K562 (cell line): ENCODE measurements at regions not wholly inside any gene's neighbourhood (a gene's known extent, or its start where the extent isn't known, plus 50 kb on each side); places are given as distances from the start of the nearest gene placed in this dataset.

Experiments
- ATAC-seq: fragments of 200-7000 bp; cut with Tn5 transposase; 3 replicates; pipeline ENCODE4 v1.9.1; 2020; ENCODE audit warnings: moderate library complexity
- BruUV-seq: library from RNA; stranded (reverse); fragments of 400-500 nt; replicated peaks from 2 replicates; lab custom pipeline; 2021; lab: Mats Ljungman, UMichigan
- CTCF ChIA-PET: fragments of 300-600 bp; formaldehyde crosslinking; extraction: SDS; loops from one replicate; lab custom pipeline; 2021; ENCODE audit warnings: low intra/inter-chr PET ratio; lab: Yijun Ruan, JAX
- POLR2A ChIA-PET: fragments of 300-600, 350-650 bp; sonication (Branson Sonifier 250); formaldehyde crosslinking; extraction: SDS; loops from one replicate; lab custom pipeline; 2021; ENCODE audit warnings: antibody characterized with exemption, inconsistent platforms; lab: Yijun Ruan, JAX
- DNase-seq, 4 experiments: peaks; one replicate each; pipeline versions ENCODE4 v3.0.0 to v3.0.0-alpha.2; 2011 to 2018; ENCODE audit warnings: low spot score in 3 of 4, mixed read lengths in 3 of 4; ENCODE audit errors: extremely low read depth in 1 of 4
- FAIRE-seq: peaks from 2 replicates; lab custom pipeline; 2011; peaks lifted over from hg19 to GRCh38; lab: Jason Lieb, UNC
- H2AFZ ChIP-seq: 2 replicates; pipeline ENCODE4 v1.6.0; 2011; ENCODE audit warnings: low read depth, low read length, control low read depth, inconsistent platforms
- H3K27ac ChIP-seq: fragments of 200-600 bp; 3 replicates; pipeline ENCODE4 v1.8.0; 2011; ENCODE audit warnings: low read depth, mild to moderate bottlenecking, control low read depth, inconsistent platforms, low read length, moderate library complexity, mixed read lengths; ENCODE audit errors: extremely low read depth
- H3K27me3 ChIP-seq, 2 experiments: fragments of 300-600 bp in 1 of 2; 2 replicates in 1 of 2; 3 replicates in 1 of 2; pipeline versions ENCODE4 v1.6.0 to v1.8.0; 2011; ENCODE audit warnings: inconsistent platforms in 2 of 2, low read length in 2 of 2, mild to moderate bottlenecking in 1 of 2, mixed read lengths in 1 of 2, moderate library complexity in 1 of 2; ENCODE audit not compliant: control insufficient read depth in 2 of 2, insufficient read depth in 2 of 2
- H3K36me3 ChIP-seq: fragments of 300-600 bp; 3 replicates; pipeline ENCODE4 v1.8.0; 2011; ENCODE audit warnings: mild to moderate bottlenecking, low read length, inconsistent platforms; ENCODE audit not compliant: control insufficient read depth, insufficient read depth
- H3K4me1 ChIP-seq, 2 experiments: fragments of 200-600 bp in 1 of 2; replicated peaks in 1 of 2; 2 replicates in 1 of 2; 3 replicates in 1 of 2; pipeline versions ENCODE4 v1.5.1 to v1.8.0; 2011; ENCODE audit warnings: inconsistent platforms in 2 of 2, low read length in 2 of 2, mild to moderate bottlenecking in 1 of 2, mixed read lengths in 1 of 2, moderate library complexity in 1 of 2; ENCODE audit not compliant: control insufficient read depth in 2 of 2, insufficient read depth in 2 of 2
- H3K4me2 ChIP-seq: 2 replicates; pipeline ENCODE4 v1.6.1; 2011; ENCODE audit warnings: low read length, control low read depth, inconsistent platforms, mixed read lengths; ENCODE audit not compliant: insufficient read depth
- H3K4me3 ChIP-seq: fragments of 200-600 bp; sonication (generic), shearing (Covaris generic); 2 replicates; pipeline ENCODE4 v1.5.1; 2016; ENCODE audit warnings: control low read depth, inconsistent platforms
- H3K79me2 ChIP-seq: fragments of 200-600 bp; 3 replicates; pipeline ENCODE4 v1.8.0; 2011; ENCODE audit warnings: low read length, inconsistent platforms; ENCODE audit not compliant: control insufficient read depth, insufficient read depth
- H3K9ac ChIP-seq, 2 experiments: 2 replicates each; pipeline versions ENCODE4 v1.6.0 to v1.6.1; 2011; ENCODE audit warnings: low read depth in 2 of 2, low read length in 2 of 2, control low read depth in 1 of 2, inconsistent platforms in 1 of 2, mild to moderate bottlenecking in 1 of 2, mixed read lengths in 1 of 2; ENCODE audit not compliant: insufficient read depth in 1 of 2
- H3K9me1 ChIP-seq: one replicate; pipeline ENCODE4 v1.6.0; 2011; ENCODE audit warnings: inconsistent platforms, mild to moderate bottlenecking, low read length, moderate library complexity; ENCODE audit not compliant: control insufficient read depth, insufficient read depth
- H3K9me3 ChIP-seq: replicated peaks from 2 replicates; pipeline ENCODE4 v1.5.1; 2011; ENCODE audit warnings: low read depth, low read length, inconsistent platforms; ENCODE audit not compliant: control insufficient read depth, insufficient read depth
- H4K20me1 ChIP-seq: replicated peaks from 2 replicates; pipeline ENCODE4 v1.6.1; 2011; ENCODE audit warnings: low read length, inconsistent platforms, mixed read lengths; ENCODE audit not compliant: control insufficient read depth, insufficient read depth
- ATF3 ChIP-seq, 2 experiments: fragments of 450-650 bp in 1 of 2; sonication (generic) in 1 of 2; formaldehyde crosslinking in 1 of 2; IDR thresholded peaks in 1 of 2; conservative IDR thresholded peaks in 1 of 2; 2 replicates each; pipeline versions ENCODE4 v1.6.1 to v1.8.1; 2016 to 2023; ENCODE audit warnings: mild to moderate bottlenecking in 2 of 2, moderate library complexity in 2 of 2, inconsistent platforms in 1 of 2, missing genetic modification reagents in 1 of 2
- BHLHE40 ChIP-seq: IDR thresholded peaks from 2 replicates; pipeline ENCODE4 v1.6.1; 2011; ENCODE audit warnings: low read length, improper control_type of control experiment
- BRCA1 ChIP-seq, 2 experiments: fragments of 450-650 bp in 1 of 2; sonication (generic) in 1 of 2; formaldehyde crosslinking in 1 of 2; IDR thresholded peaks; 2 replicates each; pipeline versions ENCODE4 v1.5.0 to v1.6.1; 2017 to 2020; ENCODE audit warnings: mild to moderate bottlenecking in 1 of 2, missing genetic modification reagents in 1 of 2
- CBFA2T2 ChIP-seq: fragments of 450-650 bp; conservative IDR thresholded peaks from 2 replicates; pipeline ENCODE4 v1.6.1; 2017; ENCODE audit warnings: mild to moderate bottlenecking
- CBX5 ChIP-seq: IDR thresholded peaks from 2 replicates; pipeline ENCODE4 v1.6.1; 2014; ENCODE audit warnings: low read depth, borderline replicate concordance
- COPS2 ChIP-seq: fragments of 450-650 bp; conservative IDR thresholded peaks from 2 replicates; pipeline ENCODE4 v1.6.1; 2016; ENCODE audit warnings: mild to moderate bottlenecking, moderate library complexity
- ERF ChIP-seq: fragments of 450-650 bp; formaldehyde crosslinking; IDR thresholded peaks from 2 replicates; pipeline ENCODE4 v1.4.0; 2020; ENCODE audit warnings: mild to moderate bottlenecking, mixed read lengths
- GATAD2A ChIP-seq: fragments of 450-650 bp; IDR thresholded peaks from 2 replicates; pipeline ENCODE4 v1.6.1; 2017
- GTF2B ChIP-seq: IDR thresholded peaks from 2 replicates; pipeline ENCODE4 v1.6.1; 2011; ENCODE audit not compliant: insufficient read length; ENCODE audit errors: extremely low read depth
- HDAC6 ChIP-seq: IDR thresholded peaks from 2 replicates; pipeline ENCODE4 v1.6.1; 2012; ENCODE audit warnings: low read depth, mild to moderate bottlenecking, control low read depth, inconsistent platforms, low read length, moderate library complexity
- MECOM ChIP-seq: fragments of 250-450 bp; sonication (Bioruptor Pico); IDR thresholded peaks from 2 replicates; pipeline ENCODE4 v1.8.0; 2022; ENCODE audit warnings: inconsistent platforms
- PHTF2 ChIP-seq: fragments of 250-450 bp; sonication (Bioruptor Pico); IDR thresholded peaks from 2 replicates; pipeline ENCODE4 v1.5.0; 2021; ENCODE audit warnings: mild to moderate bottlenecking
- PML ChIP-seq: IDR thresholded peaks from 2 replicates; pipeline ENCODE4 v1.6.1; 2012; ENCODE audit warnings: low read length, inconsistent platforms
- POLR2AphosphoS2 ChIP-seq: IDR thresholded peaks from 2 replicates; pipeline ENCODE4 v1.6.1; 2012; ENCODE audit warnings: low read length, improper control_type of control experiment
- PURB ChIP-seq: sonication (generic); formaldehyde crosslinking; IDR thresholded peaks from 2 replicates; pipeline ENCODE4 v1.9.0; 2021; ENCODE audit warnings: low read depth, mild to moderate bottlenecking, missing genetic modification reagents
- PYGO2 ChIP-seq: fragments of 450-650 bp; IDR thresholded peaks from 2 replicates; pipeline ENCODE4 v1.6.1; 2016; ENCODE audit warnings: mild to moderate bottlenecking, missing genetic modification characterization, moderate library complexity, missing compliant biosample characterization
- SMAD1 ChIP-seq: fragments of 150-350 bp; IDR thresholded peaks from 2 replicates; pipeline ENCODE4 v1.6.1; 2014; ENCODE audit warnings: low read length, low read depth; ENCODE audit not compliant: partially characterized antibody
- TRIM28 ChIP-seq: fragments of 450-650 bp; IDR thresholded peaks from 2 replicates; pipeline ENCODE4 v1.6.1; 2017
- U2AF2 ChIP-seq: fragments of 200-400 bp; formaldehyde crosslinking; optimal IDR thresholded peaks from 2 replicates; pipeline ENCODE3; 2017; ENCODE audit warnings: low read depth, mild to moderate bottlenecking, low read length
- YY1 ChIP-seq, 3 experiments: IDR thresholded peaks; 2 replicates each; pipeline ENCODE4 v1.6.1; 2011; ENCODE audit warnings: low read length in 2 of 3, mild to moderate bottlenecking in 2 of 3, moderate library complexity in 2 of 3, borderline replicate concordance in 1 of 3, control low read depth in 1 of 3, low read depth in 1 of 3; ENCODE audit not compliant: insufficient read depth in 3 of 3, insufficient replicate concordance in 2 of 3, control insufficient read depth in 1 of 3, insufficient read length in 1 of 3; ENCODE audit errors: extremely low read depth in 1 of 3
- in situ Hi-C: fragments of 300-500 bp; cut with MboI; formaldehyde crosslinking; loops from 4 replicates; pipeline ENCODE4 v1.15.0; 2018; ENCODE audit warnings: inconsistent platforms, mixed read lengths
- intact Hi-C: fragments of 100-400 bp; cut with micrococcal nuclease; formaldehyde crosslinking; loops from 2 replicates; pipeline ENCODE4 v1.14.2; 2022

- no peak overlapping the region for H3K9ac ChIP-seq
- FAIRE-seq (no peak), ATAC-seq (no peak), DNase-seq (no peak)
- intact Hi-C loops: no loop called here
- no peaks in the 10 kb centered on the region for H3K79me2 ChIP-seq
- ChIA-PET CTCF (no interaction called here), POLR2A (no interaction called here)
- no peaks in the 10 kb centered on the region for H3K4me1 ChIP-seq
- no peaks in the 10 kb centered on the region for H4K20me1 ChIP-seq
- H3K27ac ChIP-seq: no peak overlapping the region
- no peaks in the 10 kb centered on the region for H3K27me3 ChIP-seq
- in situ Hi-C loops: no loop called here
- no peak overlapping the region for H2AFZ ChIP-seq
- H3K9me3 ChIP-seq: no peaks in the 10 kb centered on the region
- no peaks in the 10 kb centered on the region for H3K36me3 ChIP-seq
- no peak overlapping the region for H3K4me3 ChIP-seq
- no TSS peak for BruUV-seq
- H3K9me1 ChIP-seq: no peaks in the 10 kb centered on the region
- TF ChIP-seq SMAD1 (no peak), U2AF2 (no peak), TRIM28 (no peak), HDAC6 (no peak), YY1 (IDR thresholded peaks at IDR 0.05; ENCODE audit: borderline replicate concordance in 1 of 3, control insufficient read depth in 1 of 3, extremely low read depth in 1 of 3, insufficient read depth in 3 of 3, insufficient read length in 1 of 3, insufficient replicate concordance in 2 of 3, low read depth in 1 of 3, low read length in 2 of 3) (no peak), BHLHE40 (no peak), ERF (CRISPR knock-in tag) (no peak), PML (no peak), PURB (no peak), GTF2B (no peak), MECOM (no peak), PHTF2 (CRISPR knock-in tag) (no peak), BRCA1 (IDR thresholded peaks at IDR 0.05) (no peak), BRCA1 (CRISPR knock-in tag; IDR thresholded peaks at IDR 0.05) (no peak), CBX5 (no peak), POLR2AphosphoS2 (no peak), CBFA2T2 (no peak), PYGO2 (tag) (no peak), COPS2 (no peak), ATF3 (IDR thresholded peaks at IDR 0.05) (no peak), ATF3 (CRISPR knock-in tag; conservative IDR thresholded peaks at IDR 0.05) (no peak), GATAD2A (no peak)
- no peak overlapping the region for H3K4me2 ChIP-seq
Observed at GRCh38 chr17:54493691-54494090, 407.0 kb upstream of the TOM1L1 start.
